GM12892 (cell line): ENCODE measurements at regions not wholly inside any gene's neighbourhood (a gene's known extent, or its start where the extent isn't known, plus 50 kb on each side); places are given as distances from the start of the nearest gene placed in this dataset.

Source experiments
- DNase-seq: peaks from one replicate; pipeline ENCODE4 v3.0.0; 2011; ENCODE audit not compliant: insufficient read length
- FAIRE-seq: peaks from 2 replicates; lab custom pipeline; 2011; peaks lifted over from hg19 to GRCh38; lab: Jason Lieb, UNC
- POLR2A ChIP-seq: IDR thresholded peaks from 2 replicates; pipeline ENCODE4 v1.6.1; 2011; ENCODE audit warnings: low read depth, low read length, control low read depth
- POLR2AphosphoS5 ChIP-seq: IDR thresholded peaks from 2 replicates; pipeline ENCODE4 v1.6.1; 2011; ENCODE audit warnings: low read depth, low read length, control low read depth
- TAF1 ChIP-seq: IDR thresholded peaks from 2 replicates; pipeline ENCODE4 v1.6.1; 2011; ENCODE audit warnings: low read depth, mild to moderate bottlenecking, control low read depth, low read length, borderline replicate concordance

DNA sequence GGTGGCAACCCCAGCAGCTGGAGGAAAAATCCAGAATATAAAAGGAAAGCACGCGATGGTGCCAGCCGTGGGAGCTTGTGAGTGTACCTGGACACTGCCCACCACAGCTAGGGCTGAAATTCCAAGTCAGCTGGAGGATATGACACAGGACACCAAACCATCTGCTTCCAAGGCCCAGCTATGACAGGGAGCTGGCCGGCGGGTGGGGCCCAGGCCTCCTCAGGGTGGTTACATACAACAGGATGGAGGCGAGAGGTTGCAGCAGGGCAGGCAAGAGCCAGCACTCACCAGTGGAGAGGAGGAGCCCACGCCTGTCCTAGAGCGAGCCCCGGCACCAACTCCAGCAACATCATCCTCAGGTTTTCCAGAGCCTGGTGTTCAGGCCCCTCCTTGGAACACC is 163.2 kb upstream of the RPL38 start:
- FAIRE-seq (no peak), DNase-seq (no peak)
- TF ChIP-seq TAF1: no peak
- TF ChIP-seq POLR2AphosphoS5: no peak
- no peak for TF ChIP-seq POLR2A

DNA sequence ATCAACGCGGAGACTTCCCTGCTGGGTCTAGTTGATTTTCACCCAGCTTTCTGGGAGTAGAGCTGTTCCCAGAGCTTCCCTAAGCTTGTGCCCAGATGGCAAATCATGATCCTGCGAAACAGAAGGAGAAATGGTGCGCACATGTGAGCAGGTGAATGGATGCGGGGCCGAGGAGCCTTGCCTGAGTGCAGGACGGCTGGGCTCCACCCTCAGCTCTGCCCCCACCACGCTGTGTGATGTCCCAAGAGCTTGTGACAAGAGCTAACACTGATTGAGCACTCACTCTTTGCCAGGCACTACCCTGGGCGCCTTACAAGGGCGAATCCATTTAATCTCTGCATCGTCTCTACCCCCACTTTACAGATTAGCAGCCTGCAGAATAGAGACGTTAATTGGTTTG is 162.7 kb upstream of the RPL38 start:
- TF ChIP-seq POLR2AphosphoS5 (no peak), POLR2A (no peak), TAF1 (no peak)
- FAIRE-seq: no peak
- no peak for DNase-seq

DNA sequence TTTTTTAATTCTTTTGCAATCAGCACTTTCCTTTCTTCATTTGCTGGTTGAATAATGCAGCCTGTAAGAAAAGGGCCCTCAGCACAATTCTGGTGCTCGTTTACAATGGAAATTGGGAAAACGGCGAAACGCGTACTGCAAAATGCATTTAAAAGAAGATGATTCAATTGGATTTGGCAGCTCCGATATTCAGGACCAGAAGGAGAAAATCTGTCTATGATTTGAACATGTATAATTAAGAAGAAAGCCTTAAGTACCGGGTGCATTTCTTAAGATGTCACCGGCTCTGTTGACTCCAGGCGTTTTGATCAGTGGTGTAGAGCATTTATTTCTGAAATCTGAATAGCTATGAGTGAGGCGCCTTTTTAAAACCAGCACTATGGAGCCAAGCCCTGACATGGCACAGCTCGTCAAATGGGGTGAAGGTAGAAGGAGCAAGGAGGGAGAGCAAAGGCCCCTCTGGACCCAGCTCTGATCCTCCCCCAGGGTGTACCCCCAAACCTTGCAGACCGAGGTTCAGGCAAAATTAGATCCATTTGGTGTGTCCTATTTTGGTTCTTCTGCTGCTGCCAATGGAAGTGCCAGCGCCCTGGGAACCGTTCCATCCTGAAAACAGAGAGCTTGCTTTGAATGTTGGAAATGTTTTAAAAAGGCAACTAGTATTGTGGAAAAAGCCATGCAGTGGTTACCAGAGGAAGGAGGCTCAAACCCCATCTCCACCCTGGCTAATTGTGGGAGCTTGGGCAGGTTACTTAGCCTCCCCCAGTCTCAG is 161.4 kb upstream of the RPL38 start:
- FAIRE-seq (no peak), DNase-seq (no peak)
- TF ChIP-seq POLR2AphosphoS5: no peak
- no peak for TF ChIP-seq TAF1
- TF ChIP-seq POLR2A: no peak

DNA sequence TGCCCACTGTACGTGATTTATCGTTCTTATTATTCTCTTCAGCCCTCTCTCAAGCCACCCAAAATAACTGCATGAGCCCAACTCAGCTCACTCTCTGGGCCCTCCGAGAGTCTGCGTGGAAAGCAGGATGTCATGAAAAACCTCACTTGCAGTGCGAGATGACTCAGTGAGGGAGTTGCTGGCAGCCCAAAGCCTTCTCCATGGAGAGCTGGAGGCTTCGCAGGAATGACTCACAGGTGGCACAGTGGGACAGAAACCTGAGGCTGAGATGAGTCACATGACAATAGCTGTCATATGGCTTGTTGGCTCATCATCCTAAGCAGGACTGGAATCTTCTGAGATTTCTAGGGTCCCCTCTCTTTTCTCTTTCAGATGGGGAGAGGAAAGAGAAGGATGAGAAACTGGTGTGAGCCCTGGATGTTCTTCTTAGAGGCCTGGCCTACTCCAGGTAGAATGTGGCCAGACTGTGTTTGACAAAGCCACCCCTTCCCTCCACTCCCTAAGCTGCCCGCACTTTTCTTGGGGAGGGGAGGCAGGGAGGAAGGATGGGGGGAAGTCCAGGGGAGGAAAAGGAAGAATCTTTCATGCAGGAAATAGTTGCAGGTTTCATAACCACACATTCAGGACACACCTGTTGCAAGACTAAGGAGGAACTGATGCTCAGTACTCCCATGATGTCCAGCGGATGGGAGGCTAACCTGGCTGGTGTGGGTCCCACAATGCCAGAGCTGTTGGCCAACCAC is 160.6 kb upstream of the RPL38 start:
- FAIRE-seq (no peak), DNase-seq (no peak)
- TF ChIP-seq TAF1 (no peak), POLR2A (no peak), POLR2AphosphoS5 (no peak)

DNA sequence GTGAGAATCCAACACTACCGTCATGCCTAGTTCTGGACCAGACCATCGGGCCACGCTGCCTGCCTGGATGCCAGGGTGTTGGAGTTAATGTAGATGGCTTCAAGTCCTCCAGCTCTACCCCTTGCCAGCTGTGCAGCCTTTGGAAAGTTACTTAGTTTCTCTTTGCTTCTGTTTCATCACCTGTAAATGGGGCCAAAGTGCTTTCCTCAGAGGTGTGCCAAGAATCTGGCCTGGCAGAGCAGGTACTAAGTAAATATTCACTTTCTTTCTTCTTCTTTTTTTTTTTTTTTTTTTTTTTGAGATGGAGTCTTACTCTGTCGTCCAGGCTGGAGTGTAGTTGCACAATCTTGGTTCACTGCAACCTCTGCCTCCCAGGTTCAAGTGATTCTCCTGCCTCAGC is 159.5 kb upstream of the RPL38 start:
- DNase-seq: no peak
- FAIRE-seq: no peak
- TF ChIP-seq POLR2AphosphoS5: no peak
- no peak for TF ChIP-seq TAF1

DNA sequence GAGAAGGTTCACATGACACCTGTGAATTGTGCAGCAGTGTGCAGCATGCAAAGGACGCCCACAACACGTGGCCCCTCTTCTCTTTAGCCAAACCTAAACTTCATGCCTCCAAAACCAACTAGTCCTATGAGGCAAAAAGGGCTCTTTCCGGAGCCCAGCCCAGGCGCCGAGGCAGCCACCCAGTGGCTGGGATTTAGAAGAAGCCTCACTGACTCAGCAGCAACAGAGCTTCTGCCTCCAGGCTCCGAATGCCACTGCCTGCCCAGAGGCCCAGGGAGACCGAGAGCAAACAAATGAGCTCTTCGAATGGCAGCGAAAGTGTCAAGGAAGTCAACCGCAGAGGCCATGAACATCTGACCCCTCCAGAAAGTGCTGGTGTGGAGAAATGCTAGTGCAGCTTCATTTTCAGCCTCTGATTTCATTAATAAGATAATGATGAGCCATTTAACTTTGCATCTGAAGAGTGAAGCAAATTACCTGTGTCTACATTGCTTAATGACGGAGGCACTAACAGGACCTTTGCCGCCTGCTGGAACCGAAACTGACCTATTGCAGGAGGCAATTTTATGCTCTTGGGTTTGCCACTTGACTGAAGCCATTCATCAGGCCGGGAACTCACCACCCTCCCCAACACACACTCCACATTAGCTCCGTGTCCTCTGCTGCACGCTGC is 157.7 kb upstream of the RPL38 start:
- FAIRE-seq (no peak), DNase-seq (no peak)
- TF ChIP-seq POLR2AphosphoS5 (no peak), POLR2A (no peak), TAF1 (no peak)

DNA sequence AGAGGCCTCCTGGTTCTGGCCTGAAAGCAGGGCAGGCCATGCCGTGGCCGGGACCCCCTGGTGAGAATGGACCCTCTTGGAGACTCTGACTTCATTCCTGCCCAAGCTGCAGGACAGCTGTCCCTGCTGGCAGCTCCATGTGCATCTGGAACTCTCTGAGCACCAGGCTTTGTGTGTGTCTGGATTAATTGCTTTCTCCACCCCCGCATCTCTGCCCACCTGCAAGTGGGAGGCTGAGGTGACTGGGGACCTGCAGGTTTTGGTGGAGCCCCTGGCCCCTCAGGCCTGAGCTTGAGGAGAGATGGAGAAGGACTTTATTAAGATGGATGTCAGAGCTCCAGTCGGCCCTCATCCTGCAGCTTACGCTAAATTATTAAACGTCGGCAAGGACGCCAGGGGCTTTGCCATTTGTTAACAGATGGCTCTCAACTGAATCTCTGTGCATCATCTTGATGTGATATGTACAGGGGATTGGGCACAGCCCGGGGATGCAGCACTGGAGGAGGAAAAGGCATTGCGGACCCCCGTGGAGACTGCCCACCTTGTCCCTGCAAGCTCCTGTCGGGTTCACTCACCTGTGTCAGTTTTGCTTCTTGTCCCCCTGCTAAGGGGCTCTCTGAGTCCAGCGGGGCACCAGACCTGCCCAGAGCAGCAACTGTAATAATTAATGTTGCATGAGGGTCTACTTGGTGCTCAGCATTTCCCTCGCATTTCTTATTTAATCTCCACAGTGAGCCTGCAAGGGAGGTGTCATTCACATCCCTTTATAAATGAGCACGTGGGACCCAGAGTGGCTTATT is 154.1 kb upstream of the RPL38 start:
- no peak for TF ChIP-seq POLR2AphosphoS5
- TF ChIP-seq TAF1: no peak
- no peak for DNase-seq
- FAIRE-seq: no peak

DNA sequence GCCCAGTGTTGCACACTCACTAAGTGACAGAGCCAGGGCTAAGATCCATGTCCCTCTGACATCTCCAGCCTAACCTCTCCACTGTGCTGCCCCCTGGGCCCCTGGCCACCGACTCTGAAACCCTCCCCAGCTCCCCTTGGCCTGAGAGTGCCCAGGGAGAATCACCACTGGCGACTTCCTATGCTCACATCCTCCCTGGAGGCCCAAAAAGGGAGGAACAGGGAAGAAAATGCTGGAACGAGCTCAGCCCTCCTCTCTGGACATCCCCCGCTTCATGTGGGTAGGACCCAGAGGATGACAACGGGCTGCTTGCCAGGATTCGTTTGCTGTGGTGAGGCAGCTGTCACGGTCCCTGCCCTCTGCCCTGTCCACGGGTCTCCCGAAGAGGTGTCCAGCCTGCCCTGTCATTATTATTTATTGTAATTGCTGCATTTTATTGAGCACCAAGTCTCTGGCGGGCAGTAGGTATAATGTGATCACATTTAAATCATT is 153.5 kb upstream of the RPL38 start:
- TF ChIP-seq TAF1 (no peak), POLR2A (no peak), POLR2AphosphoS5 (no peak)
- FAIRE-seq (no peak), DNase-seq (no peak)

DNA sequence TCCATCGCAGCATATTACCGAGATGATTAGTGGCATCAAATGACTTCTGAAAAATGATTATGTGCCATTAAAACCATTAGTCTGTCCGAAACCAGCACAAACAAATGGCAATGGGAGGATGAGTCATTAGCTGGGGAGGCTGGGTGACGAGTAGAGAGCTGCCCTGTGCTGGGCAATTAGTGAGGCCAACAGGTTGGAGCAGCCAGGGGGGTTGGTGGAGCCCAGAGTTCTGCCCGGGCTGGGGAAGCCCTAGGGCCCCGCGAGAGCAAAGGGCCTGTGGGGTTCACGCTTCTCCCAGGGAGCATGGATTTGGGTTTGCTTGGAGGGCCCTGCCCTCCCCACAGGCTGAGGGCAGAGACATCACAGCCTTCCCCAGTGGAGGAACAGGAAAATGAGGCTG is 152.1 kb upstream of the RPL38 start:
- DNase-seq (no peak), FAIRE-seq (no peak)
- TF ChIP-seq POLR2A (no peak), POLR2AphosphoS5 (no peak), TAF1 (no peak)

DNA sequence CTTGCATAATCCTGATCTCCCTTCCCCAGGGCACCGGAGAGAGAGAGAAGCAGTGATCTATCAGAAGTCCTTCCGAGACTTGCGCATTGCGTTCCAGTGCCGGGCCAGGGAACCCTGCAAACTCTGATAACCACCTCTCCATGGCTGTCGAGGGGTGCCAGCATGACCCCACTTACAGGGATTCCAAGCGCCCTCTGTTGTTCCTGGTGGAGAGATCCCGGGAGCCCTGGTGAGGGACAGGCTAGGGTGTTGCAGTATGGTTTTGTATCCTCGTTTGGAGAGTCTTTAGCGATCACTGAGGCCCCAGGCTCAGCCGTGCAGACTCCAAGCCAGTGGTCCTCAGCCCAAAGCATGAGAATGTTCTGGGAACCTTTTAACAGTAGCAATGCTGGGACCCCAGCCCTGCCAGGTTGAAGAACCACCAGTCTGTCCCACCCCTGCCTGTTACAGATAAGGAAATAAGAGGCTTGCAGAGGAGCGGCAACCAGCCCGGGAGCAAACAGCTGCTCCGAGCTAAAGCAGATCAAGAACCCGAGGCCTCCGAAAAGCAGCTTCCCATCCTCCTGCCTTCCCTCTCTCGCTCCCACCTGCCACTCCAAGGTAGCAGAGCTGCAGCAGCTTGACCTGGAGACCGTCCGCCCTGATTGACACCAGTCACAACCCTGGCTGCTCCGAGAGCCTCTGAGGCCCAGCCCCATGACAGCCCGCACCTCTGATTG is 150.3 kb upstream of the RPL38 start:
- TF ChIP-seq POLR2A (no peak), POLR2AphosphoS5 (no peak), TAF1 (no peak)
- FAIRE-seq: no peak

DNA sequence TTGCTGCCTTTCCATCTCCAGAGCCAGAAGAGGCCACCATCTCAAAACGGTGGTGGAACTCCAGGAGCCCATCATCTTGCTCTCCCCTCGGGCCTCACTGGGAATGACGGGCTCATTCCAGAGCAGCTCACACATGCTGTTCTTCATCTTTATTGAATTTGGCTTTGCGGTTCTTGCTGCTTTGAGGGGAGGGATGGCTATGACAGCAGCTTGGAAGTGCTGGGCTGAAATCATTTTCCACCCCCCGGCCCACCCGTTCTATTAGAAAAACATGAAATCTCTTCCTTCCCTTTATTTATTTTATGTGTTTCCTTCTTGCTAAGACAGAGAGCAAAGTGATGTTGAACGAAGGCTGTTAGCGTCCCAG is 149.8 kb upstream of the RPL38 start:
- TF ChIP-seq TAF1 (no peak), POLR2A (no peak), POLR2AphosphoS5 (no peak)
- FAIRE-seq: no peak
- DNase-seq: no peak

More for the DNA sequence above, 150.3 kb upstream of the RPL38 start:
- no peak for DNase-seq
